Esophagus muscularis mucosa (tissue), 4 donors: ENCODE measurements at regions not wholly inside any gene's neighbourhood (a gene's known extent, or its start where the extent isn't known, plus 50 kb on each side); places are given as distances from the start of the nearest gene placed in this dataset.
A peak's percentile ranks its signal among the peaks of the same experiment; 100 is the strongest.

ENCODE experiments used
- DNase-seq: peaks from one replicate; pipeline ENCODE4 v3.0.0-alpha.2; 2017; ENCODE audit errors: extremely low spot score
- H3K27ac ChIP-seq, 4 donors: fragments of 200-600 bp; sonication (generic); replicated peaks in 1 of 4; 1 replicate in 3 of 4; 2 replicates in 1 of 4; pipeline ENCODE4 v1.5.1; 2016 to 2019; ENCODE audit warnings: mild to moderate bottlenecking in 1 of 4
- H3K27me3 ChIP-seq, 4 donors: fragments of 200-600 bp; sonication (generic); one replicate each; pipeline versions ENCODE4 v1.5.1 to v1.6.0; 2016 to 2019
- H3K36me3 ChIP-seq, 4 donors: fragments of 200-600 bp; sonication (generic); one replicate each; pipeline ENCODE4 v1.5.1; 2016 to 2019
- H3K4me1 ChIP-seq, 4 donors: fragments of 200-600 bp; sonication (generic); one replicate each; pipeline ENCODE4 v1.5.1; 2016 to 2019
- H3K4me3 ChIP-seq, 4 donors: fragments of 200-600 bp; sonication (generic); 1 replicate in 2 of 4; 2 replicates in 2 of 4; pipeline ENCODE4 v1.5.1; 2016 to 2019; ENCODE audit warnings: mild to moderate bottlenecking in 4 of 4, moderate library complexity in 1 of 4
- H3K9me3 ChIP-seq, 4 donors: fragments of 200-600 bp; sonication (generic); 1 replicate in 3 of 4; 2 replicates in 1 of 4; pipeline ENCODE4 v1.5.1; 2016 to 2019
- CTCF ChIP-seq, 3 experiments: fragments of 200-600 bp in 2 of 3; fragments of 450-650 bp in 1 of 3; sonication (generic) in 2 of 3; IDR thresholded peaks; one replicate each; pipeline ENCODE4 v1.5.1; 2017 to 2019; ENCODE audit warnings: antibody characterized with exemption in 3 of 3, mild to moderate bottlenecking in 2 of 3, moderate library complexity in 1 of 3
- EP300 ChIP-seq: sonication (generic); formaldehyde crosslinking; IDR thresholded peaks from one replicate; pipeline ENCODE4 v1.6.1; 2017; ENCODE audit warnings: antibody characterized with exemption
- POLR2A ChIP-seq: fragments of 450-650 bp; IDR thresholded peaks from one replicate; pipeline ENCODE4 v1.6.1; 2017; ENCODE audit warnings: antibody characterized with exemption, moderate library complexity, mild to moderate bottlenecking, low read depth
- POLR2AphosphoS5 ChIP-seq, 2 donors: sonication (generic); formaldehyde crosslinking; IDR thresholded peaks; one replicate each; pipeline ENCODE4 v1.6.1; 2017; ENCODE audit warnings: antibody characterized with exemption in 2 of 2
- WGBS: methylation state at CpG from one replicate; pipeline ENCODE4 v1.1.5; 2018; 5-methylcytosine and 5-hydroxymethylcytosine counted together
- intact Hi-C: fragments of 100-400 bp; cut with DNase I; formaldehyde crosslinking; loops from one replicate; pipeline ENCODE4 v1.15.1; 2023

- 54% methylated on average over 1 of the region's 1 CpG for WGBS
- no peaks in the 10 kb centered on the region for H3K9me3 ChIP-seq
- intact Hi-C loops: no loop called here
Observed at GRCh38 chr10:36500266-36500665, 625.1 kb upstream of the ANKRD30A start.

GRCh38 chr10:36499693-36500092 is 625.7 kb upstream of the ANKRD30A start:
- intact Hi-C loops: no loop called here
- DNase-seq: no peak
- Histone ChIP-seq H3K36me3 (no peaks in the 10 kb centered on the region), H3K9me3 (no peaks in the 10 kb centered on the region), H3K4me3 (no peak overlapping the region), H3K27ac (no peak overlapping the region), H3K4me1 (peaks cover 0 to 27% (median 11%) of the 10 kb centered on the region in 4 donors), H3K27me3 (no peaks in the 10 kb centered on the region)
- TF ChIP-seq POLR2AphosphoS5 (IDR thresholded peaks at IDR 0.05) (no peak), EP300 (no peak), POLR2A (no peak), CTCF (IDR thresholded peaks at IDR 0.05) (no peak)
- WGBS: 91% methylated on average over 1 of the region's 1 CpG

More at GRCh38 chr10:36500266-36500665, 625.1 kb upstream of the ANKRD30A start:
- Histone ChIP-seq H3K36me3 (no peaks in the 10 kb centered on the region), H3K4me3 (no peak overlapping the region), H3K27me3 (no peaks in the 10 kb centered on the region), H3K27ac (no peak overlapping the region), H3K4me1 (peaks cover 0 to 21% (median 10%) of the 10 kb centered on the region in 4 donors)
- no peak for DNase-seq
- TF ChIP-seq EP300 (no peak), POLR2A (no peak), CTCF (IDR thresholded peaks at IDR 0.05) (no peak), POLR2AphosphoS5 (IDR thresholded peaks at IDR 0.05) (no peak)

- DNase-seq: no peak
- H3K4me1 ChIP-seq: peaks cover 0 to 49% (median 29%) of the 10 kb centered on the region in 4 donors
- no peak overlapping the region for H3K27ac ChIP-seq
- TF ChIP-seq POLR2AphosphoS5 (IDR thresholded peaks at IDR 0.05) (no peak), POLR2A (no peak), EP300 (no peak), CTCF (IDR thresholded peaks at IDR 0.05) (no peak)
- H3K36me3 ChIP-seq: no peaks in the 10 kb centered on the region
- 37% methylated on average over 1 of the region's 1 CpG for WGBS
- H3K27me3 ChIP-seq: no peaks in the 10 kb centered on the region
- H3K4me3 ChIP-seq: no peak overlapping the region
- intact Hi-C loops: no loop called here
- no peaks in the 10 kb centered on the region for H3K9me3 ChIP-seq
Observed at GRCh38 chr10:36496758-36497157, 628.6 kb upstream of the ANKRD30A start.

GRCh38 chr10:36494371-36494770 is 631.0 kb upstream of the ANKRD30A start:
- intact Hi-C loops: no loop called here

More at GRCh38 chr10:36494371-36494770, 631.0 kb upstream of the ANKRD30A start:
- no peak for DNase-seq
- 38% methylated on average over 2 of the region's 2 CpGs for WGBS
- H3K36me3 ChIP-seq: no peaks in the 10 kb centered on the region
- no peaks in the 10 kb centered on the region for H3K27me3 ChIP-seq
- TF ChIP-seq EP300 (no peak), CTCF (IDR thresholded peaks at IDR 0.05) (no peak), POLR2AphosphoS5 (IDR thresholded peaks at IDR 0.05) (peak in 1 of 2 donors; percentile 40)
- no peaks in the 10 kb centered on the region for H3K9me3 ChIP-seq
- no peak overlapping the region for H3K4me3 ChIP-seq
- H3K4me1 ChIP-seq: peaks cover 7 to 63% (median 37%) of the 10 kb centered on the region in 4 donors
- H3K27ac ChIP-seq: no peak overlapping the region
